ENCODE measurements at regions not wholly inside any gene's neighbourhood (a gene's known extent, or its start where the extent isn't known, plus 50 kb on each side); places are given as distances from the start of the nearest gene placed in this dataset.

GRCh38 chr19:23986623-23987022 is 71.9 kb downstream of the ZNF726 start (continued):
- TF ChIP-seq, protein P1, sequence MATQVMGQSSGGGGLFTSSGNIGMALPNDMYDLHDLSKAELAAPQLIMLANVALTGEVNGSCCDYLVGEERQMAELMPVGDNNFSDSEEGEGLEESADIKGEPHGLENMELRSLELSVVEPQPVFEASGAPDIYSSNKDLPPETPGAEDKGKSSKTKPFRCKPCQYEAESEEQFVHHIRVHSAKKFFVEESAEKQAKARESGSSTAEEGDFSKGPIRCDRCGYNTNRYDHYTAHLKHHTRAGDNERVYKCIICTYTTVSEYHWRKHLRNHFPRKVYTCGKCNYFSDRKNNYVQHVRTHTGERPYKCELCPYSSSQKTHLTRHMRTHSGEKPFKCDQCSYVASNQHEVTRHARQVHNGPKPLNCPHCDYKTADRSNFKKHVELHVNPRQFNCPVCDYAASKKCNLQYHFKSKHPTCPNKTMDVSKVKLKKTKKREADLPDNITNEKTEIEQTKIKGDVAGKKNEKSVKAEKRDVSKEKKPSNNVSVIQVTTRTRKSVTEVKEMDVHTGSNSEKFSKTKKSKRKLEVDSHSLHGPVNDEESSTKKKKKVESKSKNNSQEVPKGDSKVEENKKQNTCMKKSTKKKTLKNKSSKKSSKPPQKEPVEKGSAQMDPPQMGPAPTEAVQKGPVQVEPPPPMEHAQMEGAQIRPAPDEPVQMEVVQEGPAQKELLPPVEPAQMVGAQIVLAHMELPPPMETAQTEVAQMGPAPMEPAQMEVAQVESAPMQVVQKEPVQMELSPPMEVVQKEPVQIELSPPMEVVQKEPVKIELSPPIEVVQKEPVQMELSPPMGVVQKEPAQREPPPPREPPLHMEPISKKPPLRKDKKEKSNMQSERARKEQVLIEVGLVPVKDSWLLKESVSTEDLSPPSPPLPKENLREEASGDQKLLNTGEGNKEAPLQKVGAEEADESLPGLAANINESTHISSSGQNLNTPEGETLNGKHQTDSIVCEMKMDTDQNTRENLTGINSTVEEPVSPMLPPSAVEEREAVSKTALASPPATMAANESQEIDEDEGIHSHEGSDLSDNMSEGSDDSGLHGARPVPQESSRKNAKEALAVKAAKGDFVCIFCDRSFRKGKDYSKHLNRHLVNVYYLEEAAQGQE (IDR thresholded peaks at IDR 0.05; ENCODE audit: unreplicated experiment) = no peak

GRCh38 chr19:23991170-23991569 is 76.5 kb downstream of the ZNF726 start:
- H3K27ac ChIP-seq (ENCODE audit: low read depth) = no peak overlapping the region
- H3K4me3 Mint-ChIP-seq = no peak overlapping the region
- H3K4me1 ChIP-seq (ENCODE audit: insufficient read depth) = no peaks in the 10 kb centered on the region
- no peak overlapping the region for H3K4me2 ChIP-seq
- no peaks in the 10 kb centered on the region for H3K27me3 ChIP-seq (ENCODE audit: insufficient read depth)
- no peak for ATAC-seq
- no peaks in the 10 kb centered on the region; the same call in 1 of the 2 replicates for H3K36me3 ChIP-seq (ENCODE audit: insufficient read depth)
- no peak overlapping the region for H2AFZ ChIP-seq
- no peaks in the 10 kb centered on the region for H3K4me1 Mint-ChIP-seq
- peaks cover 2% of the 10 kb centered on the region for H3K27me3 Mint-ChIP-seq (ENCODE audit: insufficient read depth, low read depth, poor library complexity)
- DNase-seq (ENCODE audit: low spot score) = peak; percentile 1
- no peaks in the 10 kb centered on the region for H3K79me2 ChIP-seq (replicated peaks; ENCODE audit: insufficient read depth)
- no peaks in the 10 kb centered on the region for H3K9me2 ChIP-seq (ENCODE audit: insufficient read depth)
- no peaks in the 10 kb centered on the region for H3F3A ChIP-seq (replicated peaks; ENCODE audit: low read depth)
- TF ChIP-seq, protein P1 (IDR thresholded peaks at IDR 0.05; ENCODE audit: unreplicated experiment) = no peak
- TF ChIP-seq ZNF114 (CRISPR knock-in tag; IDR thresholded peaks at IDR 0.05) = no peak
- TF ChIP-seq ZNF331 (CRISPR knock-in tag; IDR thresholded peaks at IDR 0.05; ENCODE audit: low read depth) = no peak
- H4K20me1 ChIP-seq (replicated peaks; ENCODE audit: insufficient read depth) = no peaks in the 10 kb centered on the region
- H3K36me3 Mint-ChIP-seq (ENCODE audit: low read depth) = peaks cover 12% of the 10 kb centered on the region
- H3K4me3 ChIP-seq = no peak overlapping the region
- peaks cover 87% of the 10 kb centered on the region for H3K9me3 Mint-ChIP-seq
- no peak overlapping the region for H3K27ac Mint-ChIP-seq

DNA sequence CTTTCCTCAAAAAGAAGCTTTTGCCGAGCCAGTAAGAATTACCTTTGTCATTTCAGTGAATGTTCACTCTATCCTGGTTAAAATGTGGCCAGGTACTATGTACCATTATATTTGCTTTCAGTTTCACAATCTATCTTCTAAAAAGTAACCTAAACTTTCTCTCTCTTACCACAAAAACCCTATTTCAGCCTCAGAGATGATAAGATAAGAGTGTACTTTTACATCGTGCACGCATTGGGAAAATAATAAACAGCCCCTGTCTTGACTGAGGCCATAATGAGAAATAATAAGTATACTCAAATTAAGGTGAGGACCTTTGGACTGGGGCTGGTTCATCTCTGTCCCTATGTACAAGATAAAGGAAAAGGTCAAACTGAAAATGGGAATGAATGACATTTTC is 77.7 kb downstream of the ZNF726 start:
- Mint-ChIP-seq H3K4me3 (no peak overlapping the region), H3K27ac (no peak overlapping the region), H3K4me1 (no peaks in the 10 kb centered on the region), H3K27me3 (ENCODE audit: insufficient read depth, low read depth, poor library complexity) (peaks cover 2% of the 10 kb centered on the region), H3K9me3 (peaks cover 87% of the 10 kb centered on the region), H3K36me3 (ENCODE audit: low read depth) (peaks cover 23% of the 10 kb centered on the region)
- Histone ChIP-seq H3K27ac (ENCODE audit: low read depth) (no peak overlapping the region), H3K9me2 (ENCODE audit: insufficient read depth) (no peaks in the 10 kb centered on the region), H3K4me1 (ENCODE audit: insufficient read depth) (no peaks in the 10 kb centered on the region), H3F3A (replicated peaks; ENCODE audit: low read depth) (no peaks in the 10 kb centered on the region), H3K79me2 (replicated peaks; ENCODE audit: insufficient read depth) (no peaks in the 10 kb centered on the region), H4K20me1 (replicated peaks; ENCODE audit: insufficient read depth) (no peaks in the 10 kb centered on the region), H3K36me3 (ENCODE audit: insufficient read depth) (no peaks in the 10 kb centered on the region; the same call in 1 of the 2 replicates), H3K27me3 (ENCODE audit: insufficient read depth) (no peaks in the 10 kb centered on the region), H2AFZ (no peak overlapping the region), H3K4me2 (no peak overlapping the region), H3K4me3 (no peak overlapping the region)
- ATAC-seq (no peak), DNase-seq (ENCODE audit: low spot score) (no peak)
- TF ChIP-seq NANOG (IDR thresholded peaks at IDR 0.05; ENCODE audit: borderline replicate concordance) (no peak), POLR2AphosphoS5 (IDR thresholded peaks at IDR 0.05; ENCODE audit: low read depth) (no peak), ZNF114 (CRISPR knock-in tag; IDR thresholded peaks at IDR 0.05) (no peak), ZNF331 (CRISPR knock-in tag; IDR thresholded peaks at IDR 0.05; ENCODE audit: low read depth) (no peak), JUNB (IDR thresholded peaks at IDR 0.05; ENCODE audit: unreplicated experiment) (no peak), CREB1 (CRISPR knock-in tag; IDR thresholded peaks at IDR 0.05; ENCODE audit: low read depth) (no peak)
- TF ChIP-seq, protein P1 (IDR thresholded peaks at IDR 0.05; ENCODE audit: unreplicated experiment) = no peak
- TF ChIP-seq, protein P2, sequence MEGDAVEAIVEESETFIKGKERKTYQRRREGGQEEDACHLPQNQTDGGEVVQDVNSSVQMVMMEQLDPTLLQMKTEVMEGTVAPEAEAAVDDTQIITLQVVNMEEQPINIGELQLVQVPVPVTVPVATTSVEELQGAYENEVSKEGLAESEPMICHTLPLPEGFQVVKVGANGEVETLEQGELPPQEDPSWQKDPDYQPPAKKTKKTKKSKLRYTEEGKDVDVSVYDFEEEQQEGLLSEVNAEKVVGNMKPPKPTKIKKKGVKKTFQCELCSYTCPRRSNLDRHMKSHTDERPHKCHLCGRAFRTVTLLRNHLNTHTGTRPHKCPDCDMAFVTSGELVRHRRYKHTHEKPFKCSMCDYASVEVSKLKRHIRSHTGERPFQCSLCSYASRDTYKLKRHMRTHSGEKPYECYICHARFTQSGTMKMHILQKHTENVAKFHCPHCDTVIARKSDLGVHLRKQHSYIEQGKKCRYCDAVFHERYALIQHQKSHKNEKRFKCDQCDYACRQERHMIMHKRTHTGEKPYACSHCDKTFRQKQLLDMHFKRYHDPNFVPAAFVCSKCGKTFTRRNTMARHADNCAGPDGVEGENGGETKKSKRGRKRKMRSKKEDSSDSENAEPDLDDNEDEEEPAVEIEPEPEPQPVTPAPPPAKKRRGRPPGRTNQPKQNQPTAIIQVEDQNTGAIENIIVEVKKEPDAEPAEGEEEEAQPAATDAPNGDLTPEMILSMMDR (conservative IDR thresholded peaks at IDR 0.05; ENCODE audit: low read depth in 2 of 2) = no peak
